SKM-1 treated with dmso at 0.1 percent for 144 hours (cell line): ENCODE measurements at regions not wholly inside any gene's neighbourhood (a gene's known extent, or its start where the extent isn't known, plus 50 kb on each side); places are given as distances from the start of the nearest gene placed in this dataset.

ENCODE experiments used
- DNase-seq: peaks from one replicate; lab custom pipeline; 2025; ENCODE audit not compliant: unreplicated experiment; lab: John Stamatoyannopoulos, UW

GRCh38 chr20:56828402-56828801, 199.3 kb downstream of the TFAP2C start:
- no peak for DNase-seq

DNA sequence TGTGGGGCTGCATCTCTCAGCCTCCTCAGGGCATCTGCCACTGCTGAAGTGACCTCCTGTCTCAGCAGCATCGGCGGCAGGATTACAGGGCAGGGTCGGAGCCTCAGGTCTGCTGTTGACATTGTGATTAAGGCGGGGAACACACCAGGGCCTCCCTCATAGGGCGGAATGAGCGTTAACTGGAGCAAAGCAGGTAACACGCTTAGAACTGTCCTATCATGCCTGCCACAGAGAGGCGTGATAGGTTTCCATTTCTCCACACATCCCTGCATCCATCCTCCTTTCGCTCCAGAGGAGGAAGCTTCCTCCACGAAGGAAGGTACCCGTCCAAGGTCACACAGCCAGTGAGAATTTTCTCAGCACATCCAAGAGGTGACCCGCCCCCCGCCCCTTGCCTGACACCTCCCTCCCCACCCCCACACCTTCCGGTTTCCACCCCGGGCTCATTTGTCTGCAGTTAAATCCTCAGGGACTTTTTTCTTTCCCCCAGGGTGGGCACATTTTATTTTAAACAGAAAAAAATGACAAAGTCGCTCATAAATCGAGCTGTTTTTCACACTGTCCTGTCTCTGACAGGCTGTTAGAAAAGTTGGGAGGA, 200.8 kb downstream of the TFAP2C start:
- DNase-seq = no peak

DNA sequence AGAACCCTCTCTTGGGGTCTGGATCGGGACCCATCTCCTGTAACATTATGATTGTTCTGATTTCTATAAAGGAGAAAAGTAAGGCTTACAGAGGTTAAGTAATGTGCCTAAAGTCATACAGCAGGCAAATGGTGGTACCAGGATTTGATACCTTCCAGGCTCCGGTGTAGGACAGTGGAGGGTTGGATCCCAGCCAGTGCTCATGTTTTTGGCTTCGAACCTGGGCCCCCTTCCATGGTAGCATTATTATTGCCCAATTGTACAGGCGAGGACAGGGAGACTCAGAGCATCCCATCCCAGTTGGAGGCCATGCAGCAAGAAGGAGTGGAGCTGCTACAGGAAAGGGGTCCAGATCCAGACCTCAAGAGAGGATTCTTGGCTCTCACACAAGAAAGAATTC, 202.7 kb downstream of the TFAP2C start:
- DNase-seq = no peak

DNA sequence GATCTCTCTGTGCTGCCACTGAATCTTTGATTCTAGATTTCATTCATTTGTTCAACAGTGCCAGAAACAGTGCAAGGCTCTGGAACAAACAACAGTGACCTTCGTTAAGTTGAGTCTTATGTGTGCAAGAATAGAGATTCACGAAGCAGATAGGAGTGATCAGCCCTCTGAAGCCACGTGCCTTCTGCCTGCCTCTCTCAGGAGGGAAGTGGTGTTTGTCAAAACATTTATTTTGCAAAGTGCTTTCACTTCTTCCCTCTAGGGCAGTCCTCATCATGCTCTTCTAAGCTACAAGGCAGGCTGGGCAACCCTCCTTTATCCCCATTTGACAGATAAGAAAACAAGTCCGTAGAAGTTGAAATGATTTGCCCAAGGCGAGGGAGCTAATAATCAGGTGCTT, 204.3 kb downstream of the TFAP2C start:
- no peak for DNase-seq

- DNase-seq = no peak
Measured at GRCh38 chr20:56835829-56836550, 206.9 kb downstream of the TFAP2C start.

DNA sequence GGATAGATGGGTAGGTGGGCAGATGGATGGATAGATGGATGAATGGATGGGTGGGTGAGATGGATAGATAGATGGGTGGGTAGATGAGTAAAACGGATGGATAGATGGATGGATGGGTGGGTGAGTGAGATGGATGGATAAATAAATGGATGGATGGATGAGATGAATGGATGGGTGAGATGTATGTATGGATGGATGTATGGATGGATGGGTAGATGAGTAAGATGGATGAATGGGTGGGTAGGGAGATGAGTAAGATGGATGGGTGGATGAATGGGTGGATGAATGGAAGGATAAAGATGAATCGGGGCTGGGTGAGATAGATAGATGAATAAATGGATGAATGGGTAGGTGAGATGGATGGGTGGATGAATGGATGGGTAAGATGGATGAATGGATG, 210.1 kb downstream of the TFAP2C start:
- no peak for DNase-seq

GRCh38 chr20:56839786-56840185, 210.7 kb downstream of the TFAP2C start:
- no peak for DNase-seq

DNA sequence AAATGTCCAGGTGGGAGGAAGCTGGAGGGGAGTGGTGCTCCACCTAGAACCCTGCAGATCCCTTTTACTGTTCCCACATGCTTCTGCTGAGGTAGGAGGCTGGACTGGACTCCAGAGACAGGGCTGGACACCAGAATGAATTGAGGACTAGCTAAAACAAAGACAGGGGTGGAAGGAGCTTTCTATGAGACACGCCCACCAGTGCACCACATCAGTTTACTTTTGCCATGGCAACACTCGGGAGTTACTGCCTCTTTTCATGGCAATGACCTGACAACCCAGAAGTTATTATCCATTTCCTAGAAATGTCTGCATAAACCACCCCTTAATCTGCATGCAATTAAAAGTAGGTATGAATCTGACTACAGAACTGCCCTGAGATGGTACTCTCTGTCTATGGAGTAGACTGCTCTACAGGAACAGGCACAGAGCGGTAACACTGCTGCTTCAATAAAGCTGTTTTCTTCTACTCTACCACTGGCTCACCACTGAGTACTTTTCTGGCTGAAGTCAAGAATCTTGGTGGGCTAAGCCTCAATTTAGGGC, 211.7 kb downstream of the TFAP2C start:
- DNase-seq = no peak

DNA sequence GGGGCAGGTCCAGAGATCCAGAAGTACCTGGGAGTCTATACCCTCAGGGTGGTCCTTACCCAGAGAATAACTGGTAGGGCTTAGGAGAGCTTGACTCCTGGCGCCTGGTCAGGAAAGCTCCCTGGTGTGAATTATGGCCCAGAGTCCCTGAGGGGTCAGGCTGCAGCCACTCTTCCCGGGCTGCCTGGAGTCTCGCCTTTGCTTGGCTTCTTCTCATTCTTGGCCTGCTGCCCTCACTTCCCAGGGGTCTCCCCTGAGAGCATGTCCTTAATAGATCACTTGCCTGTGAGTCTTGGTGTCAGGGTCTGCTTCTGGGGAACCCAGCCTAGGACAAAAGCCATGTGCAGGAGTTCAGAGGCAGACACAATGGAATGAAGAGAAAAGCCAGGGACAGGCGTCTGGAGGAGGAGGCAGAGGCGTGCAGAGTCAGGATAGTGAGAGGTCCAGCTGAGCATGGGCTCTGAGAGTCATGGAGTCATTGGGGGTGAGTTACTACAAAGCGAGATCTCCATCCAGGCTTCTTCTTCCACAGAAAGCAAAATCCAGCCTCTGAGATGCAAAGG, 212.3 kb downstream of the TFAP2C start:
- no peak for DNase-seq

GRCh38 chr20:56842056-56842455, 212.9 kb downstream of the TFAP2C start:
- no peak for DNase-seq

DNA sequence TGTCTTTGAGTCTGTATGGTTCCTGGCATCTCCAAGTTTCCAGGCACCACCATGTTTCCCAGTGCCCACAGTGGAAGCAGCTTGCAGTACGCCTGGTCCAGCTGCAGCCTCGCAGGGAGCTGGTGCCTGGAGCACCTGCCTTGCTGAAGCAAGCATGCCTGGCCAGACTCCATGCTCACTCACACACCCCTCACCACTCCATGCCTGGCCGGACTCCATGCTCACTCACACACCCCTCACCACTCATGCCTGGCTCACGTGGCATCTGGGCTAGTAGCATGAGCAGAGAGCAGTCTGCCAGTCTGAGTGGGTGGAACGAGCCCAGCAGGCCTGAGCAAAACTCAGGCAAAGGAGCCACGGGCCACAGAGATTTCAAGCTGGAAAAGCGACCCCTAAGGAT, 214.3 kb downstream of the TFAP2C start:
- no peak for DNase-seq

GRCh38 chr20:56843817-56844216, 214.7 kb downstream of the TFAP2C start:
- DNase-seq = no peak

GRCh38 chr20:56845546-56846086, 216.5 kb downstream of the TFAP2C start:
- no peak for DNase-seq

- DNase-seq = no peak
Measured at GRCh38 chr20:56848561-56848960, 219.5 kb downstream of the TFAP2C start.

GRCh38 chr20:56851552-56851951, 222.4 kb downstream of the TFAP2C start:
- DNase-seq = no peak

GRCh38 chr20:56855708-56856107, 226.6 kb downstream of the TFAP2C start:
- DNase-seq = no peak

GRCh38 chr20:56857950-56858349, 228.8 kb downstream of the TFAP2C start:
- no peak for DNase-seq

DNA sequence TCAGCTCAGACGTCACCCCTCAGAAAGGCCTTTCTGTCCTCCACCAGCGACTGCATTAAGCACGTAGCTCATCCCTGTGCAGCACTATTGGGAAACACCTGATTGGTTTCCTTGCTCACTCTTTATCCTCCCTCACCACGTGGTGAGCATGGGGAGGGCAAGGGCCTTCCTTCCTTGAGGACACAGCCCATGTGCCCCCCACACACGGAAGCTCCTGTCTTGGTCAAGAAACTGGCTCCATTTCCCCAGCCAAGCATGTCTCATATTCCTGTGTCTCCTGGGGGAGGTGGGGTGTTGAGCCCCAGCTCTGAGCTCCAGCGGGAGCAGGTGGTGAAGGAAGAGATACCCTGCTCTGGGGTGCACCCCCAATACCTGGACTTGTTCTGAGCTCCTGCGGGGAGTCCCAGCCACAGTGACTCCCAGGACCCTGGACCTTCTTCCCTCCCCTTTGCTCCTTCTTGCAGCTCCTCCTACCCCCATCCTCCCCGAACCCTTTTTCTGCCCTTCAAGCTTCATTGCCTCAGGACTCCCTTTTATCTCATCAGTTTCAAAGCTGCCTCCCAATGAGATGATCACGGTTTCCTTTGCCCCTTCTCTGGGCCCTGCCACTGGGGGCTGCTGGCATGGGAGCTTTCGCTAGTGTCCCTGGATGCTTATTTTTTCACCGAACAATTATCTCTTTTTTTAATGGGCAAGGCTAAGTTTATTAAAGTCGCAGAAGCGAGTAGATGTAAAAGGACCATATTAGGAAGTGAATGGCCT, 230.1 kb downstream of the TFAP2C start:
- no peak for DNase-seq

DNA sequence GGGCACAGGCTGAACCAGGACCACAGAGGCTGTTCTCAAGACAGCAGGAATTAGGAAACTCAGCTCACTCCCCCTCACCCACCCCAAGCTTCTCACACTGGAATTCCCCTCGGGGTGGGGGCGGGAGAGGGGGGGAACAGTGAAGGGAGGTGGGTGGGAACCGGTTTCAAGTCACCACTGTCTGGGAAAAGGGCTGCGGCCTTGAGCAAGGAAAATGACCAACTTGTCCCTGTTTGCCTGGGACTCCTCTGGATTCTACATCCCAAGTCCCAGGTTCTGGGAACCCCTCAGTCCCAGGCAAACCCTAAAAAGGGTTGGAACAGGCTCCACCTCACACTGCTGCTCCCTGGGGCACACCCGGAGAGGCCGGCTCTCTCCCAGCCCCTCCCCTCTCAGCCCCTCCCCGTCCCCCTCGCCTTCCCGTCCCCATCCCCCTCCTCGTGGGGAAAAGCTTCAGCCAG, 230.7 kb downstream of the TFAP2C start:
- DNase-seq = no peak

DNA sequence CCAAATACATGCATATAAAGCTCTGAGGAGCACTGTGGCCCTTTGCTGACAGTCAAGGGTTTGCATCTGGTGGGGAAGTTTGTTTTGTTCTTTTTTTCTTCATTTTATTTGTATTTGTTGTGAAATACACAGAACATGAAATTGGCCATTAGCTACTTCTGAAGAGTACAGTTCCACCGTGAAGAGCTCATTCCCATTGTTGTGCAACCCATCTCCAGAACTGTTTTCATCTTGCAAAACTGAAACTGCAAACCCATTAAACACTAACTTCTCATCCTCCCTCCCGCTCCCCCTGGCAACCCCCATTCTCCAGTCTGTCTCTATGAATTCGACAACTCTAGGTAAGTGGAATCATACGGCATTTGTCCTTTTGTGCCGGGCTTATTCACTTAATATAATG, 231.3 kb downstream of the TFAP2C start:
- no peak for DNase-seq

DNA sequence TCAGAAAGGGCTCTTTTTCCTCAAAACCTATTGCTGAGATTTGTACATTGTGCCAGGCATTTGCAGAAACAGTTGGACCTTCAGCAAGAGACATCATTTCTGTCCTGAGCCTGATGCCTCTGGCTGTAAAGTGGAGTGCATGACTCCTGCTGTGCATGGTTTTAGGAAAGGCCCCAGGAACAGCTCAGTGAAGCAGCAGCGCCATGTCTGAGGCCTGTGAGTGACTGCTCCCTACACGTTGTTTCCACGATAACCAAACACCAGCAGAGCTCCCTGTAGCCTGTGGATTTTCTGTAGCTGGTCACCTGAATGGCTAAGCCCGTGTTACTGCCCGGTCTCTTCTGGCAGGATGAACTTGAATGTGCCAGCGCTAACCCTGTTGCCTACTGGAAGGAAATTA, 232.5 kb downstream of the TFAP2C start:
- DNase-seq = no peak
